G401 (cell line): ENCODE measurements at regions not wholly inside any gene's neighbourhood (a gene's known extent, or its start where the extent isn't known, plus 50 kb on each side); places are given as distances from the start of the nearest gene placed in this dataset.

Source experiments
- DNase-seq: peaks from one replicate; pipeline ENCODE4 v3.0.0-alpha.2; 2015; ENCODE audit warnings: low spot score
- in situ Hi-C: cut with HindIII; loops from 2 replicates; pipeline ENCODE4 v1.10.0; 2016; ENCODE audit warnings: low sequenced_read_pairs, mixed read lengths

DNA sequence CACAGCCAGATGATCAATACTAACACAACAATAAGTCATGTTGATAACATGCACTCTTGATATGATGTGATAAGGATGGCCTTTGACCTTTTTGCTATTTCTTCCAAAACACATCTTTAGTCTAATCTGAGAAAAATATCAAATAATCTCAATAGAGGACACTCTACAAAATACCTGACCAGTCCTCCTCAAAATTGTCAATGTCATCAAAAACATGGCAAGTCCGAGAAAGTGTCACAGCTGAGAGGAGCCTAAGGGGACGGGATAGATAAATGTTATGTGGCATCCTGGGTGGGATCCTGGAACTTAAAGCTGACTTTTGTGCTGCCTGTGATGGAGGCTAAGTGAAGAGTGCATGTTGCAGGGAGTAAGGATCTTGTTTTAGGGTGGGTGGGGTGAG is 699.6 kb upstream of the ADAMTS16 start:
- DNase-seq, result no peak
- in situ Hi-C loops, result no loop called here

DNA sequence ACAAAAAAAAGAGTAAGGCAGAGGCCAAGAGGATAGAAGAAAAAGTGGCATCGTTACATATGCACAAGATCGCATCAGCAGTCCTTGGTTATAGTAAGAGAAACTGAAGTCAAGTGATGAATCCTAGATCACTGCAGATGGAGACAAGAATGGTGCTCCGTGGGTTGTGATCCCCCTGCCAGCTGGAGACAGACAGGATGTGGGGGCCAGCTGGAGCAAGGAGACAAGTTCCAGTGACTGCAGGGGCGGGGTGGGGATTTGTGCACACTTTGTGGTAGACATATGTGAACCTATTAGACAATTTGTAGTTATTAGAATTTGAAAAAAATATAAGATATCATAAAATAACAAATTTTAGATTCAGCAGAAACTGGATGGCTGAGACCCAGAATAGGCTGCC is 697.9 kb upstream of the ADAMTS16 start:
- in situ Hi-C loops, result no loop called here
- no peak for DNase-seq

DNA sequence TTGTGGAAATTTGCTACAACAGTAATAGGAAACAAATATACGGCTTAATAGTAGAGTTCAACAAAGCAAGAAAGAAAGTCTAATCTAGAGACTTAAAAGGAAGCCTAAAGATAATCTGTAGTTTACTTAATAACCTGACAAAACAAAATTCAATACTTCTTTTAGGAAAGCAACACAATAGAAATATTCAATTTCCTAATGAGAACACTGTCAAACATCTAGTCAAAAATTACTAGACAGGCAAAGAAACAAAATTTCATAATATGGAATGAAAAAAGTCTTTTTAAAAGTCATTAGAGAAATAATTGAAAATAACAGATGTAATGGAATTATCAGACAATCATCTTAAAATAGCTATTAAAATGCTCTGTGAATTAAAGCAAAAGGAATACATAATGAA is 692.5 kb upstream of the ADAMTS16 start:
- in situ Hi-C loops, result no loop called here
- DNase-seq, result no peak

- in situ Hi-C loops, result no loop called here
- no peak for DNase-seq
Measured at GRCh38 chr5:4453655-4454054, 686.5 kb upstream of the ADAMTS16 start.

GRCh38 chr5:4479426-4479825 is 660.7 kb upstream of the ADAMTS16 start:
- no peak for DNase-seq
- in situ Hi-C loops, result no loop called here

DNA sequence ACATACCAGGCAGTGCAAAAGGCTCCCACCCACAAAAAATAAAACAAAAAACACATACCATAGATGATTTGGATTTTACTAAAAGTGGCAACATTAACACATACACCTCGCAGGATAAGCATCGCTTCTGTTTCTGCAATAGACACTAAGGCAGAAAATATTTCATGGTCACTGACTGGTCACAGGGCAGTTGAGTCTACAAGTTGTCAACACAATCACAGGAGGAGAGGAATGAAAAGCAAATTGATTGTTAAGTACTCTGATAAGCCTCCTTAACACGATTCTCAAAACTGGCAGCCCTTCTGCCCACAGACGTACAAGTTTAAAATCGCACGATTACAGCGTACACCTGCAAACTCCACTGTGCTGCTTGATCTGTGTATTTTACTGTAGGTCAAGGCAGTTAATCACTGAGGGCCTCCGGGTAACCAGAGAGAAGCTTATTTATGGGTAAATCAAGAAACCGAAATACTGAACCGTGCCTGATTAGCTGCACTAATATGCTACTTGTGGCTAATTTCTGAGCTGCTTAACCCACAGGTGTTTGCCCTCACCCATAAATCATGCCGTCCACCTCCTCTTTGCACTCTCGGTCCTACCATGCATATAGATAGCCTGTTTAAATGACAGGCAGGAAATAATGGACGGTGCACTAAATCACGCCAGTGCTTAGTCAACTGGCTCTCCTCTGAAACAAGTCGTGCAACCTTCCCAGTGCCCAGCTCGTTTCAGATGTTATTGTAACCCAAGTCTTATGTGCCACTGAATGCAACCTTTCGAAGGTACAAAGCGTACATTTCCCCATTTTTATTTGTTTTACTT is 659.4 kb upstream of the ADAMTS16 start:
- in situ Hi-C loops, result no loop called here
- no peak for DNase-seq

DNA sequence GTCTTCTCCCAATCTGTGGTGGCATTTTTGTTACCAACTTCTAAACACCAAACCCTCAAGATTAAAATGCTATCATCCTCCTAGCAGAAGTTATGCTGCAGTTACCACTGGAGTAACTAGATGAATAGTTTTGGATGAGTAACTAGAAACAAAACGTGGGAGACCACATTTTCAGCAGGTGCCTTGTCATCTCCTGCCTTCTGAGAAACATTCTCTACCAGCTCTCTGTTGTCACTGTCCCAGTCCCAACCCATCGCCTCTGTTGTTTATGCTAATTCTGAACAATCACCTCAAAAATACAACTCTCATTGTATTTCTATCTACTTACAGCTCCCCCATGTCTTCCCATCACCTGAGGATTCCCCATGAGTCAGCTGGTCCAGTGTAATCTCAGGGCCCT is 652.5 kb upstream of the ADAMTS16 start:
- DNase-seq, result no peak

GRCh38 chr5:4511996-4512656 is 628.0 kb upstream of the ADAMTS16 start:
- no peak for DNase-seq
- in situ Hi-C loops, result no loop called here

More for the DNA sequence above, 652.5 kb upstream of the ADAMTS16 start:
- in situ Hi-C loops, result no loop called here

- DNase-seq, result no peak
- in situ Hi-C loops, result no loop called here
Measured at GRCh38 chr5:4513381-4513780, 626.7 kb upstream of the ADAMTS16 start.

GRCh38 chr5:4514067-4514648 is 626.0 kb upstream of the ADAMTS16 start:
- in situ Hi-C loops, result no loop called here
- DNase-seq, result no peak

DNA sequence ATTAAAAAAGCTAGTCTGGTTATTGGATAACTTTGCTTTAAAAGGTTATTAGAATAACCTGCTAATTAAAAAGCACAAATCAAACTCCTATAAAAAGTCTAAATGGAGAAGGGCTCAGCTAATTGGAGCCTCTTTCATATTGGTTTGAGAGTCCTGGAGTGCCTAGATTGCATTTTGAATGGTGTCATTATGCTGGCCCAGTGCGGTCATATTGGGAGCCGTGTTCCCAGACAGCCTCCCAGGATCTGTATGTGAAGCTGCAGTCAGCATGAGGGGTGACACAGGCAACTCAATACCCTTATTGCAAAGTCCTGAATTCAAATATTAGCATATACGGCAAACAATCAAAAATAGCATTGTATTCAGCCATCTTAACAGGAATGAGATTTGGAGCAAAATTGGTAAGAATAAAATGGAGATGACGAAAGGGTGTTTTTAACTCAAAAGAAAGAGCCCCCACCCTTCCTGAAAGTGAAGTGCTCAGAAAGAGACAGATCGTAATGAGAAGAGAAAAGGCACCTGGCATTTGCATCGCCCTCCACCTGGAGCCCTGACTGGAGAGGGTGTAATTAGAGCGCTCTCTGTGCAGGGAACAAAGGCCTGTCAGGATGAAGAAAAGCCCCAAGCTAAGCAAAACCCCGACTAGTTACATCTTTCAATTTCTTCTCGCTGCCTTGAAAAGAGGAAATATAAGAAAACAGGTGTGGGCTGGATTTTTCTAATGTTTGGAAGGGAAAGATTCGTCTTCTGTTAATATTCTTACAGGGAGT is 621.0 kb upstream of the ADAMTS16 start:
- in situ Hi-C loops, result no loop called here
- no peak for DNase-seq

DNA sequence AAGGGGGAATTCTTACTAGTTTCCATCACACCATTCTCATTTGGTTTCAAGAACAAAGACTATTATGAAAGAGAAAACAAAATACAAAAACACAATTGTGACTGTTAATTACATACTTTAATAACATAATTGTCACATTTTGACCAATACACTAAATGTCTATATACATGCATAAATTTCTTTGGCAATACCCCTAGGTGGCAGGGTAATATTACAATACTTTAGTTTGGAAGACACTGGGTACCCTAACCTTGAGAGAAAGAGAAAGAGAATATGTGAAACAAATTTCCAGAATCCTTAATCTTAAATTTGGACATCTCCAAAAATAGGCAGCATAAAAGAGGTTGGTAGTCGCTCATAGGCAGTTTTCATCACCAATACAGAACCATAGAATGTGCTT is 619.6 kb upstream of the ADAMTS16 start:
- in situ Hi-C loops, result no loop called here
- no peak for DNase-seq

DNA sequence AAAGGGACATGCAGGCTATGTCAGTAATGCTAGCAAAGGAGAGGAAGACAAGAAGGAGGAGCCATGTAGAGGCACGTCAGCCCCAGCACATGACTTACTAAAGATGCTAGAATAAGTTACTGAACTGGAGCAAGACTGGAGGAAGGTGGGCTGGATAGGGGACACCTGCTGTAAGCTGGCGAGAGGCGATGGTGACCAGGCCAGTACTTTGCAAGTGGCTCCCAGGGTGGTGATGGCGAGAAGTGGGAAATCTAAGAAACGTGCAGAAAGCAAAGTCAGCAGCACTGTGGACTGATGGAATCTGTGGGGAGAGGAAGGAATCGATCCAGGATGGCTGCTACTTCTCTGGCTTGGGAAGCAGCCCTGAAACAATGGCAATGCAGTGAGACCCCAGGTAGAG is 617.1 kb upstream of the ADAMTS16 start:
- in situ Hi-C loops, result no loop called here
- no peak for DNase-seq

DNA sequence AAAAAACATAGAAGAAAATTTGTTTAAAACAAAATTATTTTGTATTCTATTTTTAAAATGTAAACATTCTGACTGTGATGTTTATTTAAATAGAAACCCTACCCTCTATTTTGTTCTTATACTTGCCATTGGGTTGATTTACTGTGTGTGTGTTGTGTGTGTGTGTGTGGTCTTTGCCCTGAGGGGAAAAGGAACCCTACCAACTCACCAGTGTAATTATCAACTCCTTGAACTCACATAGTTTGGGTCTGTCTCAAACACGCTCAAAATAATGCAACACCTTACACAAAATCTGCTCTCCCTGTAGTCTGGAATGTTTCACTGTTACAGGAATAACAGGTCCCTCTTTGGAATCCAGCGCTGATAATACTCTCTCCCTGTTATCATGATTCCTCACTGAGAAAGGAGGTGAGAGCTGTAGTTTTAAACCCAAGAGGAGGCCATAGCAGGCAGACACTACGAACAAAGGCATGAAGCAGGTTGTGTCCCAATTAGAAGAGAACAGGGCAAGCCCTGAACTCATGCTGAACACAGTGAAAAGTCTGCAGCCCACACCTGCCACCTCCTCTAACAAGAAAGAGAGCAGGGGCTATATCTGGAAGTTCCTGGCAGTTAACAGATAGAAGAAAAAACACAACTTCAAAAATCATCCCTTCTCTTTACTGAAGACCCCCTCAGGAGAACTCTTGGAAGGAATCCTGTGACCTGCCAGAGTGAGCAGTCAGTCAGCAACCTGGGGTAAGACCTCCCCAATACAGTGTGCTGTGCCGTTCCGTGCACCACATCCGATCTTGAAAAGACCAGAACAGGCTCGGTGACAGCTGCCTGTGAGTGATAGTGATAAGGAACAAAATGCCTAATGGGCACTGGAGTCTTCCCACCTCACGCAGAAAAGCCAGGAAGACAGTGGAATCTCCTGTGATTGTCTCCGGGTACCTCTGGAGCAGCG is 608.1 kb upstream of the ADAMTS16 start:
- DNase-seq, result no peak
- in situ Hi-C loops, result no loop called here

DNA sequence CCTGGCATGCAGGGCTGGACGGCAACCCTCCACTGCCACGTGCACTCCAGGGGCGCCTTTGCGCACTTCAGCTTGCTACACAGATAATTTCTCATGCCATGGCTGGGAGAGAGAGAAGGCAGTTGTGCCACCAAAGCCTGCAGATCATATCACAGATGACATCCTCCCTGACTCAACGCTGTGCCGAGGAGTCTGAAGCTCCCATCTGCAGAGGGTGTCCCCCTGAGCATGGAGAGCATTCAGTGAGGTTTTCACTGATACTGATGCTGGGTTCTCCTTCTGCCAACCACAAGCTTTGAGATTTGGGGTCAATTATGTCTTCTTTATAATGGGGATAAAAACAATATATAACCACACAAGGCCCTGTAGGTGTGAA is 607.4 kb upstream of the ADAMTS16 start:
- in situ Hi-C loops, result no loop called here
- no peak for DNase-seq

DNA sequence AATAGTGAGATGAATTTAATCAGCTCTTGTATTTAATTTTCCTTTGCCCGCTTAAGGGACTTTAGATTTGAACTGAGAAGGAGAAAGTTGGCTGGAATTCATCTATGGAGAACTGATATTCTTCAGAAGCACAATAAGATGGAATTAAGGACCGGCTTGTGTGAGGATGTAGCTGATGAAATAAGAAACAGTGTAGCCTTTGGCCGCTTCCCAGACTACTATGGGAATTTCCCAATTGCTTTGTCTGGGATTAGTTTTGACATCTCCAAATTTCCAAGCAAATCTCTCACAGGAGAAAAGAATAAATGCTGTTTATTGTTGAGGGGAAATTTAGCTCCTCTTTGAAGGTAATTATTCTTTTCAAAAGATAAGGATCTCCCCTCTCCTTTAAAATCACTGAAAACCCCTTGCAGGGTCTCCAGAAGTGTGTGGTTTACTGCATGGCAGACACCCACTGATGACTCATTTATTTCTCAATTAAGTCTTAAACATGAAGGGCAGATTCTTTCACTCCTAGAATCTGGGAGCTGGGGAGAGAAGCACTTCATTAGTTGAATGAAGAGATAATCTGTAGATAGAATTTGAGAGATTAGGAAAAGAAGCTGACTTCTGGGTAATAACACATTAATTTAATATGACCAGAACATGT is 606.5 kb upstream of the ADAMTS16 start:
- in situ Hi-C loops, result no loop called here
- DNase-seq, result no peak

DNA sequence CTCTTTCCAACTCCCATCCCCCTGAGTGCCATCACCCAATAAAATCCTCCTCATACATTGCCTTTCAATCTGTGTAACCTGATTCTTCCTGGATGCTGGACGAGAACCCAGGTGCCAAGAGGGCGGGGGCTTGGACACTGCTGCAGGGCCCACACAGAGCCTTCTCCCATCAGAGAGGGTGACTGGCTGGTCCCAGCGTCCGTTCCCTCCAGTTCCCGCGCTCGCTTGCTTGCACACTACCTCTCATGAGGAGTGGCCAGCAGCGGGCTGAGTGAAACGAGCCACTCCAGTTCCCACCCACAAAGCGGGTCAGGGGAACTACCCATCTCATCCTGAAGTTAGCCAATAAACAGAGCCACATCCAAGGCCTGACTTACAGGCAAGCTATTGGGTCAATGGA is 602.6 kb upstream of the ADAMTS16 start:
- in situ Hi-C loops, result no loop called here

DNA sequence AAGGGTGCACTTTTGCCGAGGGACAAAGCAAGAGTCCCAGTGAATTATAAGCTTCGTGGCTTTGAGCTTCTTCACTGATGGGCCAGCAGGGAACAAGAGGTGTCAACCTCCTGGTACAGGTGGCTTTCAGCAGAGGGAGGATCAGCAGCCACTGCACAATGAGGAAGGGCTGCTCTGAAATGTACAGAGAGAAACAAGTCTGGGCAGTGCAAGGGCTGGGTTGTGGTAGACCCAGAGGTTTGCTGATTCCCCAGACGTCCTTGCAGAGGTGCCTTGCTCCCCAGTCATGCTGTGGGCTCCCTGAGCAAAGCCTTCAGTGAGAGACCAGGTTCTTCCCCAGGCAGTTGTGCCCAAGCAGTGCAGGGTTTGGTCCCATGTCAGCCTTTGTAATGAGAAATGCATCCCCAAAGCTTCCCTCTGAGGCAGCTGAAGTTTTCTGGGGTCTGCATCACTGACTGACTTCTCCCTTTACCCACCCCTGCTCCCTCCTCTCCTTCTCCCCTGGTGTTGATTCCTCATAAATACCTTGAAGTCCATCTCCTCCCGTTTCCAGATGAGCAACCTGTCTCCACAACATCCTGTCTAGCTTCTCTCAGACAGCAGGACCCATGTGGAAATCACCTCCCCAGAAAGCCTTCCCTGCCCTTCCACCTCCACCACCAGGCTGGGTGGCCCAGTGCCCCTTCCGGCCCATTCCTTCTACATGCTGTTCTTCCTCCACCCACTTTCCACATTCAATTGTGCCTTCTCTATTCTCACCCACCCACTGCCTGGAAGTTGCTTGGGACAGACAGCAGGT is 599.6 kb upstream of the ADAMTS16 start:
- in situ Hi-C loops, result no loop called here
- DNase-seq, result no peak

More for the DNA sequence above, 602.6 kb upstream of the ADAMTS16 start:
- DNase-seq, result no peak
